NCI-H2171 treated with DMSO at 0.1 percent for 48 hours (cell line): ENCODE measurements at regions not wholly inside any gene's neighbourhood (a gene's known extent, or its start where the extent isn't known, plus 50 kb on each side); places are given as distances from the start of the nearest gene placed in this dataset.

ENCODE experiments used
- DNase-seq: peaks from one replicate; lab custom pipeline; 2025; lab: John Stamatoyannopoulos, UW

DNA sequence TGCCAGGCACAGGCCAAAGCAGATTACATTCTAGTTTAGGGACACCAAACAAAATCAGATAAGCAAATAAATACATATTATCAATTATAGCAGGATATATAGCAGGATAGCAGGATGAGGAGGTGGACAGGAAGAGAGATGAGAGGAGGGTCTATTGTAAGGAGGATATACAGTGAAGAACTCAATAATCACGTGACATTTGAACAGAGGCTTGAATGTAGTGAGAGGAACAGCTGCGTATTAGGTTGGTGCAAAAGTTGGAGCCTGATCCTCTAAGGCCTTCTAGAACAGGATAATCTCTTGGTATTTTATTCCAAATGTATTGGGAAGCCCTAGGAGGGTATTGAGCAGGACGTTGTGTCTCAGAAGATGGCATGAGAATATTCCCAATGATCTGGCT is 136.7 kb downstream of the CYLD start:
- DNase-seq = no peak

DNA sequence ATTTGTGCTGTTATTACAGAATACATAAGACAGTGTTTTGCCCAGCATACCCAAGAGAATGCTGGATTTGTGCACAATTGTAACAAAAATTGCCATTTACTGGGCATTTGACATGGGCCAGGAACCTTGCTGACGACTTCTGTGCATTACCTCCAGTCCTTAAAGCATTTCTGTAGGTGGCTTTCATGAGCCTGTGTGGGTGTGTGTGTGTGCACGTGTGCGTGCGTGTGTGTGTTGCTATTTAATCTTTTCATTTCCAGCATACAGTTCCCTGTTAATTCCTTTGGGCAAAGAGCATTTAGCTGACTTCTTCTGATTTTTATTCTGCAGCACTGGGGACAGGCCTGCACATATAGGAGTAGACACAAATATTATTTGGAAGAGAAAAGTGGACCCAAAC is 134.4 kb downstream of the CYLD start:
- no peak for DNase-seq

DNA sequence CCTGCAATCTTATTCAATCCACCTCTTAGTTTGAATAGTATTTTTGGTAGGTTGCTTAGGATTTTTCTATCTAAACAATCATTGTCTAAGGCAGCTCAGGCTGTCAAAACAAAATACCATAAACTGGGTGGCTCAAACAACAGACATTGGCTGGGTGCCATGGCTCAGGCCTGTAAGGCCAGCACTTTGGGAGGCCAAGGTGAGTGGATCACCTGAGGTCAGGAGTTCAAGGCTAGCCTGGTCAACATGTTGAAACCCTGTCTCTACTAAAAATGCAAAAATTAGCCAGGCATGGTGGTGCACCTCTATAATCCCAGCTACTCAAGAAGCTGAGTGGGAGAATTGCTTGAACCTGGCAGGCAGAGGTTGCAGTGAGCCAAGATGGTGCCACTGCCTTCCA is 126.7 kb downstream of the CYLD start:
- DNase-seq = no peak

DNA sequence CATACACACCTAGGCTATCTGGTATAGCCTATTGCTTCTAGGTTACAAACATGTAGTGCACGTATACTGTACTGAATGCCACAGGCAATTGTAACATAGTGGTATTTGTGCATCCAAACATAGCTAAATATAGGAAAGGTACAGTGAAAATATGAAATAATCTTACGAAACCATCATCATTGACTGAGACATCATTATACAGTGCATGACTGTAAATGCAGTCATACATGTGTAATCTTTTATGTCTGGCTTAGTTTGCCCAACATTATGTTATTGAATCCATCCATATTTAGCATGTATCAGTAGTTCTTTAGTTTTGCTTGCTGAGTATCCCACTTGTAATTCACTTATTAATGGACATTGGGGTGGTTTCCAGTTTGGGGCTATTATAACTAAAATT is 124.9 kb downstream of the CYLD start:
- DNase-seq = no peak

DNA sequence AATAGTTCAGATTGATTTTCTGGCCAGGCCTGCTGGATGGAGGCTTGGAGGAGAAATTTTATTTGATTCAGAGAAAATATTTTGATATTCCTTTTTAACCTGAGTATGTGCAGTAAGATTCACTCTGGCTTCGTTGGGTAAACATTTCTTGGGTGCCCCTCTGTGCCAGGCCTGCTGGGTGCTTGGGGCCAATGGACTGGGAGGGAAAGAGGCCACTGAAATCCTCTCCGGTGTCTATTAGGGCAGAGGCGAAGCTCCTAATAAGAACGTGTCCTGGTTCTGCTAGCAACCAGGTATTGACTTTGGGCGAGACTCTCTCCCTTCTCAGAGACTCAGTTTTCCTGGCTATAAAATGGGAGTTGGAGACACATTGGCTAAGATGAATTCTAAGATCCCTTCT is 122.5 kb downstream of the CYLD start:
- no peak for DNase-seq

DNA sequence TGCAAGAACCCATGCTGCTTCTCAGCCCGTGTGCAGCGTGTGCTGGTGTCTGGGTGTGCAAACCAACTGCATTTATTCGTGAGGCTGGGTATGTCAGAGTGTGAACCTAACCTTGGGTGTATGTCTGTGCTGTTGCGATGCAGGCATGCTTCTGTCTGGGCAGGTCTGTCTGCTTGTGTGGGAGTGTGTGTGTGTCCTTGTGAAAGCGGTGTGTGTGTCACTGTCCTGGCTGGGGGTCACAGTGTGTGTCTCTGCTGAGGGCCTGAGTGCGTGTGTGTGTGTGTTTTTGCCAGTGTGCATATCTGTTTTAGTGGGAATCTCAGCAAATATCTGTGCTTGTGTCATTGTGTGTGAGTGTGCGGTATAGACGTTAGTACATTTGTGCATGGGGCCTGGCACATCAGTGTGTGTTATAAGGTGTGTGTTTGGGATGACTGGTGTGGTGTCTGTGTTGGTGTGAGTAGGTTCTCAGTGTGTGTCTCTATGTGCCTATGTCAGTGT is 121.8 kb downstream of the CYLD start:
- DNase-seq = no peak

DNA sequence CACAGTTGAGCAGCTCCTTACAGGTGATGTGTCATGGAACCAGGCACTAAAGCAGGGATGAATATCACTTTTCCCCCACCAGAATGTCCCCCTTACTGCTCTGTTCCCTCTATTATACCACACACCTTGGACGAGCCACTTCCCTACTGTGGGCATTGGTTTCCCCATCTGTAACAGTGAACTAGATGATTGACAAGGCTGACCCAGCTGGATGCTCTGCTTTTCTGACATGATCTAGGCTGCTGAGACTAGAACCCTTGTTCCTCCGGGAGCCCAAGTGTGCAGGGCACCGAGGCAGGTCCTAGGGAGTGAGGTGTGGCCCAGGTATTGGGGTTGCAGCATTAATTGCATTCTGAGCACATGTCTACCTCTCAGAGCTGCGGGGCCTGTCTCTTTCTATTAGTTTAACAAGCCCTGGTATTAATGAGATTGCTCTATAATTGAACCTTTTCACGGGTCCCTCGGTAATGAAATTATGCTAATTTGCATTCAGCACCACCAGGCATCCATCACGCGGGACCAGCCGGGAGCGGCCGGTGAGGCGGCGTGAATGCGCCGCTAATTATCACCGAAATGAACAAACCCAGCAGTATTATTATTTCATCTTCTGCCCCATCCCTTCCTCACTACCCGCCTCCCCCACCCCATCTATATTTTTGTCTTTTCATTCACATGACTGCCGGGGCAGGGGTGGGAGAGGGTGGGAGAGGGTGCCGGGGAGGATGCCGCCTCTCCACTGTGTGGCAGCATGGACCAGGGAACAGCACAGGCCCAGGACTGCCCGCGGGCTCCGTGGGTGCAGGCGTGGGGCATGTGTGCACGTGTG is 121.1 kb downstream of the CYLD start:
- DNase-seq = no peak

DNA sequence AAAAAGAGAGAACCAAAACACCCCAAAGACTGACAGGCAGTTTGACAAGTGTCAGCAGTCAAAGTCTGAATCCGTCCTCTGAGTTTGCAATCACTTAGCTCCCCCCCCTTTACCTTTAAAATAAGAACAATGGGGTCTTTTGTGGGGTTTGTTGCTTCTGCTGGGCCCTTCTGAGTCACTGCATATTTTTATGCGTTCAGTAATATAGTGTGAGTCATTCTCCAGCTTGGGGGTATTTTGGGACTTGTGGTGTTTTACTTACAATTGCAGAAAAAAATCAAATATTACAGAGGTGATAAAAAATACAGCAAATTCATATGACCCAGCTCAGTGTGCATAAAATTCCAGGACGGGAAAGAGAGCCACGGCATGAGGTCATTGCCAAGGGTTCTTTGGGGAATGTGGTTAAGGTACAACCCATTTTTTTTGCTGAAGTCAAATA is 120.1 kb downstream of the CYLD start:
- DNase-seq = no peak

DNA sequence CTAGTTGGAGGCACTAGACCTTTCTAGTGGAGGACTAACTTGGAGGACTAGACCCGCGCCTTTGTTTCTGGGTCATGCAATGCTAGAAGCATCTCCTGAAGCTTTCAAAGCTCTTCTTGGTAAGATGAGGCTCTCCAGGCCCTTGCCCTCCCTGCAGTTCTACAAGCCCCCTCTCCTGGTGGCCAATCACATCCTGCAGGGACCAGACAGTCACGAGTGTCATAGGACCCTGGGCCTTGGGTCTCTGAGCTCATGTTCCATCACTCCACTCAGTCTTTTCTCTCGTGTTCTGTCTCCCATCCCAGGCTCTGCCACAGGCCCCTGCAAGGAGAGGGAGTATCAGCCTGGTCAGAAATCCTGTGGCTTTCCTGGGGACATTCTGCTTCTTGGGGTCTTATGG is 119.6 kb downstream of the CYLD start:
- DNase-seq = no peak

DNA sequence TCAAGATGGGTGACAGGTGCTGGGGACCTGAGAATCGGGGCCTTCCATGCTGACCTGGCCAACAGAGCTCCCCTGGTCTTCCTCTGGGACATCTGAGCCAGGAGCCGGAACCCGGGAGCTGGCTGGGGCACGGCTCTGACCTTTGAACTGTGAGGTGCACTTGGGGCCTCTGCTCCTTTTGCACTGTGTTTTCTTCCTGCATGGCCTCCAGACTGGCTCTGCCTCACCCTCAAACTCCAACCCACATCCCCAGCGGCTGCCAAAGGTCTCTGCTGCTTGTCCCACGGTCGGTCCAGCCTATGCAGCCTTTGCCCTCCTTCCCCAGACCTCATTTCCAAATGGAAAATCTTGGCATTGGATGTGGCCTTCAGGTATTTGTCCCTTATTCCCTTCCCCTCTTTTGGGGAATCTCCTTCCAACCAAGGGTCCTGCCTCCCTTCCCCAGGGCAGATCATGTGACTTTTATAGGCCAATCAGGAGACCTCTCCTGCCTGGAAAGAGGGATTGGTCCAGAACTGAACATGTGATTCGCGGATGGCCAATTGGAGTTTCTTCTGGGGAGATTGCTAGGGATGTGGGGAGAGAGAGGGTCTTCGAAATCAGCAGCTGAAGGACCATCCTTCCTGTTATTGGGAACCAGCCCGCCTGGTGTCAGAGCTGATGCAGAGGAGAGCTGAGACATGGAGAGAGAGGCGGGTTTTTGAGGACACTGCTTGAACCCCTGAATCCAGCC is 117.9 kb downstream of the CYLD start:
- no peak for DNase-seq

DNA sequence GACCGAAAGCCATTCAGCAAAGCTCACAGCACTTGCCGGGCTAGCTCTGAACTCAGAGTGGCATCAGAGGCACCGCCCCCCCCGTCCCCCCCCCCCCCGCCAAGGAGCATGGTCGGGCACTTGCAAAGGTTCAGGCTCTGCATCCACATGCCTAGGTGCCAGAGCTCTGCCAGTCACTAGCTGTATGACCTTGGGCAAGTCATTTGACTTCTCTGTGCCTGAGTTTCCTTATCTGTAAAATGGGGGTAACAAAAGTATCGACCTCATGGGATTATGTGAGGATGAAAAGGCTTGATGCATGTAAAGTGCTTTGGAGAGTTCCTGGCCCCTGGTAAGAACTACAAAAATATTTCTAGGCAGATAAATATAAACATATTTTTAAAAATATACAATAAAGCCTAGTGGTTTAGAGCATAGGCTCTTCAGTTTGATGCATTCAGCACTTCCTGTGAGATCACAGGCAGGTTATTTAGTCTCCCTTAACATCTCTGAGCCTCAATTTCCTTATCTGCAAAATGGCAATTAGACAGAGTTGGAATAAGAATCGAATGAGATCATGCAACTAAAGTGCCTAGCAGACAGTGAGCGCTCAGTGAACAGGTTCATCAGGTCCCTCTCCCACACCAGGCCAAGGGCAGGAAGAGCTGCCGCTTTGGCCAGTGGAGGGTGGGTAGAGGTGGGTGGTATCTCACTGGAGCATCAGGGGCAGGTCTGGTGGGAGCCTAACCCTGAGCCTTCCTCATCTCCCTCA is 117.2 kb downstream of the CYLD start:
- no peak for DNase-seq

DNA sequence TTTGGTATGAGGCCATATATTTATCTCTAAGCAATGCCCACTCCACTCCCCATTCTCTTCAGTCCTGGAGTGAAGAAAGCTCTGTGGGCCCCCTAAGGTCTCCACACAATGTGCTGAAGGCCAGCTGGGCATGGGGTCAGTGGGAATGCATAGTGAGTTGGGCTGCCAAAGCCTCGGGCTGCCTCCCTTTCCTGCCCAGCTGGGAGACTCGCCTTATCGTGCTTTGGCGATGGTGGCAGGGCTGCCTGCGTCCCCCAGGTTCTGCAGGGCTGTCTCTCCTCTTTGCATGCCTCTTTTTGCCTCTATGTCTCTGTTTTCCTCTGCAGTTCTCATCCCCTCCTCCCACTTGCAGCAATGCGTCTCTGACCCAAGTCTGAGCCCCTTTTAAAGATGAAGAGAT is 116.5 kb downstream of the CYLD start:
- no peak for DNase-seq

DNA sequence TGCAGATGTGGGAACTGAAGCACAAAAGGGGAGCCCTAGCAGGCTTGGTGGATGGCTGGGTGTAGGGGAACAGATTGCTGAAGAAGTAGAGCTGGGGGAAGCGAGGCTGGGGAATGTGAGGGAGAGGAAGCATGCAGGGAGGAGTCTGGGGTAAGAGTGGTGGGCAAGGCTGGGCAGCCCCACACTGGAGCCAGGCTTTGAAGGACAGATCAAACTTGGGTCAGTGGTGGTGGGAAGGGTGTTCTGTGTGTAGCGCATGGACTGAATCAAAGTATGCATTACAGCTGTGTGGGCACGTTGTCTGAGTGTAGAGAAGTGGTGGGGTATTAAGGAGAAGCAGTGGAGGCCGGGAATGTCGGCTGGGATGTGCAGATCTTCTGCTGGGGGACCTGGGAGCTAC is 116.0 kb downstream of the CYLD start:
- no peak for DNase-seq

DNA sequence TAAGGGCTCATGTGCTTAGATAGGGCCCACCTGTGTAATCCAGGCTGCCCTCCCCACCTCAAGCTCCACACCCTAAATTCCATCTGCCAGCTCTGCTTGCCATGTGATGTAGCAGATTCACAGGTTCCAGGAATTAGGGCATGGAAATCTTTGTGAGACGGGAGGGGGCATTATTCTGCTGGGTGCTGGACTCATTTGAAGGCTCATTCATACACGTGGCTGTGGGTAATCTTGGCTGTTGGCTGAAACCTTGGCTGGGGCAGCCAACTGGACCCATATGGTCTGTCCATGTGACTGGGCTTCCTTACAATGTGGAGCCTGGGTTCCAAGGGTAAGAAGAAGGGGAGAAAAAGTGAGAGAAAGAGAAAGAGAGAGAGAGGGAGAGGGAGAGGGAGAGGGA is 115.1 kb downstream of the CYLD start:
- DNase-seq = no peak

DNA sequence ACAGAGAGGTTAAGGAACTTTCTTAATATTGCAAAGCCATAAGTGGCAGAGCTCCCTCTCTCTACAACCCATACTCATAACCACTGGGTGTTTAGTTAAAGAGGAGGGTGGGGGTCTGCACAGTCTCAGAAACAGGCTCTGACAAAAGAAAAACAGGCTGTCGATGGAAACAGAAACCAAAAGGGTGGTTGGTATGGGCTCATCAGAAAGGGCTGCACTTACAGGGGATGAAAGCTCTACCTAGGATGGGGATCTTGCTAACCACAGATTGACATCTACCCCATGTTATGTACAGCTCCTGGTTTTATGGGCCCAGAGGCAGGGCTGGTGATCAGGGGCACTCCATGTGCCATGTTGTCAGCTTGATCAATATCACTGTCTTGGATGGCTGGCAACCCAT is 111.4 kb downstream of the CYLD start:
- no peak for DNase-seq
